ENCODE measurements at regions not wholly inside any gene's neighbourhood (a gene's known extent, or its start where the extent isn't known, plus 50 kb on each side); places are given as distances from the start of the nearest gene placed in this dataset.

DNA sequence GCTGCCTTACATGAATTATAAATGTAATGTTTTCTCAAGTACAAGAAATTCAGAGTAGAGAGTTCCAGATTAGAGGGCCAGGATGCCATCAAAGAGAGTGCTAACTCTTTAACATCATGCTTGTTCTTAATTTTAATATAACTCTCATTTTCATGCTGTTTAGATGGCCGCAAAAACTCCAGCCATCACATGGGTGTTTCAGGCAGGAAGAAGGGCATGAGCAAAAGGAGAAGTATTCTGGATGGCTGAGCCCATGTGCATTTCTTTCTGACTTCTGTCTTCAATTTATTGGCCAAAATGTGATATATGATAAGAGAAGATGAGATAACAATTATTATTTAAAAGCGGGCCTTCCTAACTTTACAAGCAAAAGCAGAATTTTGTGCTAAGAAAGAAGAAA lies 1328.6 kb downstream of the MRPL39 start:
- DNase-seq (ENCODE audit: extremely low read depth in 1 of 2, low read depth in 1 of 2): no peak

GRCh38 chr21:24276204-24276603 lies 1331.1 kb downstream of the MRPL39 start:
- DNase-seq (ENCODE audit: extremely low read depth in 1 of 2, low read depth in 1 of 2): no peak

- DNase-seq (ENCODE audit: extremely low read depth in 1 of 2, low read depth in 1 of 2): no peak
Observed at GRCh38 chr21:24275616-24276015, 1331.7 kb downstream of the MRPL39 start.

DNA sequence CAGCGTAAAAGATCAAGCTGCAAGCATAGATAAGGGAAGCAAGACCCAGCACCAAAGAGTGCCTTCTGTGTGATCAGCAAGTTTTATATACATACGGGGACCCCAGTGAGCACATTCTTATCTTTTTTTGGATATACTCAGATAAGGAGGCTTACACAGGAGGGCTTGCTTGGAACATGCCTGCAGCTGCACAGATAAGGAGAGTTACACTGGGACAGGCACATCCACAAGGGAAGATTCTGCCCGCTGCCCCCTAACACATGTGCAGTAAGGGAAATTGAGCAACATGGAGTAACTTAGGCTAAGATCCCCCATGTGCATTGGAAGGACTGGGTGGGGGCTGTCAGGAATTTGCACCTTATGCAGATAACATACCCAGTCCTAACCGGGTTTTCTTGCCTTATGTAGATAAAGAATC lies 1334.8 kb downstream of the MRPL39 start:
- DNase-seq (ENCODE audit: extremely low read depth in 1 of 2, low read depth in 1 of 2): no peak

DNA sequence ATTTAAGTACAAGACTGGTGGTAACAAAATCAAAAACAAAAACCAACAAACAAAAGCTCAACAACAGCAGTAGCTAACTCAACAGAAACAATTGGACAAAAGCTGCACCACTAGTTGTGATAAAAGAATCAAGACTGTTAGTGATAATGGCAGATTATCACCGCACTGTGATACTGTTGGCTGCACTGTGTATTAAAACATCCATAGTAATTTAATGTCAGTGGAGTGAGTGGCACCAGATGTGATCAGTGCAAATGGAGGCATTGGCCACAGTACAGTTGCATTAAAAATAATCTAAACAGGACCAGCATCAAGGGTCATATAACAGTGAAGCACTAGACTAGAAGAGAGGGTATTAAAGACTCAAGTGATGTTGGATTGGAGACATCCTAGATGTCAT lies 1341.3 kb downstream of the MRPL39 start:
- DNase-seq (ENCODE audit: extremely low read depth in 1 of 2, low read depth in 1 of 2): no peak

GRCh38 chr21:24260751-24261150 lies 1346.5 kb downstream of the MRPL39 start:
- DNase-seq (ENCODE audit: extremely low read depth in 1 of 2, low read depth in 1 of 2): no peak

DNA sequence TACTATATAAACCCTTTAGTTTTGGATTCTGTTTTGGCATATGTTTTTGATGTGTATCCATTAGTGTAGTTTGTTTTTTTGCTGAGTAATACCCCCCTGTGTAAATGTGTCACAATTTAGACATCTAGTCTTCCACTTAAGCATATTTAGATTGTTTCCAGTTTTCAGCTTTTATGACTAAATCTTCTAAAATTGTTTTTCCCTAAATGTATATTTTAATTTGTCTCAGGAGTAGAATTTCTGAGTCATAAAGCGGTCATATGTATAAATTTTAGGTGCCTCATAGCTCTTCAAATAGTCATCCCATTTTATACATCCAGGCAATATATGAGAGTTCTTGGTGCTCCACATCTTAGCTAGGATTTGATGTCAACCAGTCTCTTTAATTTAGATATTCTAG lies 1348.0 kb downstream of the MRPL39 start:
- no peak for DNase-seq (ENCODE audit: extremely low read depth in 1 of 2, low read depth in 1 of 2)

DNA sequence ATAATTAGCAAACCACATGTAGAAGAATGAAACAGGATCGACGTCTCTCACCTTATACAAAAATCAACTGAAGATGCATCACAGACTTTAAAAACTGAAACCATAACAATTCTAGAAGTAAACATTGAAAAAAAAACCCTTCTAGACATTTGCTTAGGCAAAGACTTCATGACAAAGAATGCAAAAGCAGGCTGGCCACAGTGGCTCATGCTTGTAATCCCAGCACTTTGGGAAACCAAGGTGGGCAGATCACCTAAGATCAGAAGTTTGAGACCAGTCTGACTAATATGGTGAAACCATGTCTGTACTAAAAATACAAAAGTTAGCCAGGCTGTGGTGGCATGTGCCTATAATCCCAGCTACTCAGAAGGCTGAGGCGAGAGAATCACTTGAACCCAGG lies 1351.7 kb downstream of the MRPL39 start:
- DNase-seq (ENCODE audit: extremely low read depth in 1 of 2, low read depth in 1 of 2): no peak

DNA sequence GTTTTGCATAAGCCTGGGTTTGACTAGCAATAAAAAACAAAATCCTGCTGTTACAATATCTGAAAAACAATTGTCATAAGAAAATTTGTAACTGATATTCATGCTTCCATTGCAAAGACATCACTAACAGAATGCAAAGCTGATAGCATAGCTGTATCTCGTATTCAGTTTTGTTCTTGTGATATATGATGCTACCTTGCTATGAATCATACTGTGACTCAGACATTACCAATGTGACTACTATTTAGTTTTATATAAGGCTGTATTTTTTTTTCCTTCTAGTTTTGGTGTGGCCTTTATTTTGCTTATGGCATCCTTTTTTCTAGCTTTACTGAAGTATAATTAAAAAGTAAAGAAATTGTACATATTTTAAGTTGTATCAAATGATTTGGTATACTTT lies 1381.8 kb downstream of the MRPL39 start:
- no peak for DNase-seq (ENCODE audit: extremely low read depth in 1 of 2, low read depth in 1 of 2)

DNA sequence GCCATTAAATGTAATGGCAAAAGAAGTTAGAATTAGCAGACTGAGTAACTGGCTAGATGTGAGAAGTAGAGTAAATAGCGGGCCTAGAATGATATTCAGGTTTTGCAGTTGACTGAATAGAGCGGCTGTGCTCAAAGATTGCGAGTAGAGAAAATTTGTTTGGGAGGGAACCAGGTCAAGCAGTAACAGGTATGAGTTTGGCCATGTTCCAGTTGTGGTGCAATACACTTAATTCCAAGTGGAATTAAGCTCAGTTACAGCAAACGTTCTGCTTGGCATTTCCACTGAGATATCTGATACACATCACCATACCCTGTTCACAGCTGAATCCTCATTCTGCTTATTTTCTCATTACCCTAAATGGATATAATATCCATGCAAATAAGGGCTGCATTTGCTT lies 1382.9 kb downstream of the MRPL39 start:
- DNase-seq (ENCODE audit: extremely low read depth in 1 of 2, low read depth in 1 of 2): no peak

DNA sequence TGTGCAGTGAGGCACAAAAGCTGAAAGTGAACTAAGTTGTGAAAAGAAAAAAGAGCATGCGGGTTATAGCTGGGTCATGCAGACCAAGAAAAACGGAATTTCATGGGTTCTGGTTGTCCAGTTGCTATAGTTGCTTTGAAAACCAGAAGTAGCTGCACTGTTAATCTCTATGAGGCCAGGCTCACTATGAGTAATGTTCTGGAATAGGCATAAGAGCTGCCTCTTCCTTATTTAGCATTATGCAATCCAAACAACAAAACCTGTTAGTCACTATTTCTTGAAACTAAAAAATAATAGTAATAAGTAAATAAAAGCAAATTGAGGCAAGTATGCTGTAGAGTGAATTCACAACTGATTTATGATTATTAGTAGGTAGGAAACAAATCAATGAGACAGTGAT lies 1383.7 kb downstream of the MRPL39 start:
- no peak for DNase-seq (ENCODE audit: extremely low read depth in 1 of 2, low read depth in 1 of 2)

DNA sequence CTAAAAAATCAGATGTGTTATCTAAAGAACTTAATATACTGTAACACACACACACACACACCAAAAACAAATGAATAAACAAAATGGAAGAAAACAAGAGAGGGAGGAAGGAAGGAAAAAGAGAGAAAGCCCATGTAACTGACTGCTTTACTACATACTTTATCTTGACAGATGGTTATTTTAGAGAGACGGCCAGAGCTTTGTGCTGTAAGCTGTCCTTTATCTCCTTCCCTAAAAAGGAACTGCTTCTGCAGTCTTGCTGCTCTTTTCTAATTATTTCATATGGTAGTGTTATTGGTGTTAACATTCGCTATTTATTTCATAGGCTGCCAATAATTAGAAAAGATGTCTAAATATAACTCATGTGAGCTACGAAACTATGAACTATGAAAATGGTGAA lies 1384.6 kb downstream of the MRPL39 start:
- no peak for DNase-seq (ENCODE audit: extremely low read depth in 1 of 2, low read depth in 1 of 2)

DNA sequence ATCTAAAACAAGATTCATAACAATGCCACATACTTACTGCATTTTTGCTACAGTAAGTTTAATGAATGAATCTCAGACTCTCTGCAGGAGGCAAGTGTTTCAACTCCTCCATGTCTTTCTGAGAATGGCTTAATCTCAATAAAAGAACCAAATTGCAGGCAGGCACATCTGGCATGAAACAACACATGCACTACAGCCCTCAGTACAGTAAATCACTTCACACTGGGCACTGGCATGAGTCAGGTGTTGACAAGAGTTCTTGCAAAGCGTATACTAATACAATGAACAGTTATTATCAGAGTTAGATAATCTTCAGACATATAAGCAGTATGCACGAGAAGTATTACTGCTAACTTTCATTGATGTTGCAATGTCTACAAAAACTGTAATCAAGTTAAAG lies 1386.8 kb downstream of the MRPL39 start:
- DNase-seq (ENCODE audit: extremely low read depth in 1 of 2, low read depth in 1 of 2): no peak

DNA sequence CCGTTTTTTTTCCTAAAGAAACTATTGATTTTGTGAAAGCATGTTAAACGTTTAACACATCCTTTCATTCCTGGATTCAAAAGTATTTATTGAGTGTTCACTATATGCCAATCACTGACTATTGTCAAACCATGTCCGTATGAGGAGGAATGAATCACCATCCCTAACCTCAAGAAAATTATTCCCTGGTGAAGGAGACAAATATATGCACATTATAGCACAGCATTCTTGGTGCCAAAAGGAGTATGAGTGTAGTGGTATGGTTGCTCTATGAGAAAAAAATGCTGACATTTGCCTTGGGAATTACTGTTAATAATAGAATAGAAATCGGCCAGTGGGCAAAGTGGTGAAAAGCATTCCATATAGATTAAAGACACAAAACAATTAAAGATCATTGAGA lies 1390.1 kb downstream of the MRPL39 start:
- DNase-seq (ENCODE audit: extremely low read depth in 1 of 2, low read depth in 1 of 2): no peak

GRCh38 chr21:24210130-24210529 lies 1397.2 kb downstream of the MRPL39 start:
- DNase-seq (ENCODE audit: extremely low read depth in 1 of 2, low read depth in 1 of 2): no peak

DNA sequence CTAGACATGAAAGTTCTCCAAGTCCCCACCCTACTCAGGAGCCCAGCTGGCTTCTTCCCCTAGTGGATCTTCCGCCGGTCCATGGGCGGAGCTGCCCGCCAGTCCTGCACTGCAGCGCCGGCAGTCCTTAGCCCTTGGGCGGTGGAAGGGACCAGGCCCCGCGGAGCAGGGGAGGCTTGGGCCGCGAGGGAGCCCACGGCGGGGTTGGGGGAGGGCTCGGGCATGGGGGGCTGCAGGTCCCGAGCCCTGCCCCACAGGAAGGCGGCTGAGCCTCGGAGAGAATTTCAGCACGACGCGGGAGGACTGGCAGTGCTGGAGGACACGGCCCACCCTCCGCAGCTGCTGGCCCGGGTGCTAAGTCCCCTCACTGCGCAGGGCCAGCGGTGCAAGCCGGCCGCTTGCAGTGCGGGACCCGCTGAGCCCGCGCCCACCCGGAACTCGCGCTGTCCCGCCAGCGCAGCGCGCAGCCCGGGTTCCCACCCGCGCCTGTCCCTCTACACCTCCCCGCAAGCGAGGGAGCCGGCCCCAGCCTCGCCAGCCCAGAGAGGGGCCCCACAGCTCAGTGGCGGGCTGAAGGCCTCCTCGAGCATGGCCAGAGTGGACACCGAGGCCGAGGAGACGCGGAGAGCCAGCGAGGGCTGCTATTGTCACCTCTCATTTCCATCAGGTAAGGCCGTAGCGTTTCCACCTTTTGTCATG lies 1398.6 kb downstream of the MRPL39 start:
- DNase-seq (ENCODE audit: extremely low read depth in 1 of 2, low read depth in 1 of 2): no peak

- DNase-seq (ENCODE audit: extremely low read depth in 1 of 2, low read depth in 1 of 2): no peak
Observed at GRCh38 chr21:24205319-24205718, 1402.0 kb downstream of the MRPL39 start.

- DNase-seq (ENCODE audit: extremely low read depth in 1 of 2, low read depth in 1 of 2): no peak
Observed at GRCh38 chr21:24204641-24205040, 1402.6 kb downstream of the MRPL39 start.

GRCh38 chr21:24200052-24200451 lies 1407.2 kb downstream of the MRPL39 start:
- DNase-seq (ENCODE audit: extremely low read depth in 1 of 2, low read depth in 1 of 2): no peak

GRCh38 chr21:24197923-24198322 lies 1409.4 kb downstream of the MRPL39 start:
- no peak for DNase-seq (ENCODE audit: extremely low read depth in 1 of 2, low read depth in 1 of 2)

DNA sequence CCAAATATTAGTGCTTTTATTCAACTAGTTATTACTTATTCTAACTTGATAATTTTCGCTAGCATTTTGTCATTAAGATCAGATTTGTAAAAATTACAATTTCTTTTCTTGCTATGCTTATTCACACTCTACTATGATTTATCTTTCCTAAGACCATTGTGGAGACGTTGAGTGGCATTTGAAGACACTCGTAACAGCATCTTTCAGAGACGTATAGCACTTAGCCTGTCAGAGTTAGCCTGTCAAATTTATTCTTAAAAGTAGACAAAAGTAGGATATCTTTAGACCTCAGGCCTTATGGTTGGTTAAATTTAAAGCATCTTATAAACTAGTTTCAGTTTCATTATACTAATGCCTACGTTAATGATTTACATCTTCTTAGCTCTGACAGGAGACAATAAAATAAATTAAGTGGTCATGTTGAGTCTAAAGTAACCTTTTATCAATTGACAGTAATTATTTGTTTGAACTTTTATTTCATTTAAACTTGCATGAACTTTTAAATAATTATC lies 1410.1 kb downstream of the MRPL39 start:
- no peak for DNase-seq (ENCODE audit: extremely low read depth in 1 of 2, low read depth in 1 of 2)

DNA sequence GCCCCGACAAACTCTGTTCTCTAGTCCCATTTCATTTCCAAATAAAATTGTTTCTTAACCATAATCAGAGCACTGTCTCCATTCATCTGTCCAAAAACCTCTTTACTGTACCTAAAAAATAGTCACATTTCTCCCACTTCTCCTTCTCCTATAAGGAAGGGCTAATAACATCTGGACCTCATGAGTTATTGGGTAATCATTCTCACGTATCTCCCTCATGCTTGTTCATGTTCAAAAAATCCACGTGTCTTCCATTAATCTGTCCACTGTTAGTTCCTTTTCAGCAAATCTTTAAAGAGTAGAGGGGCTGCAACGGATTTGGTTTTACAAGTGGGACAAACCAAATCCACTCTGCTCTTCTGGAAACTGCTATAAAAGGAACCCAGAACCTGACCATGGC lies 1418.8 kb downstream of the MRPL39 start:
- no peak for DNase-seq (ENCODE audit: extremely low read depth in 1 of 2, low read depth in 1 of 2)

GRCh38 chr21:24183077-24183476 lies 1424.2 kb downstream of the MRPL39 start:
- DNase-seq (ENCODE audit: extremely low read depth in 1 of 2, low read depth in 1 of 2): no peak

Data from stimulated activated CD8-positive, alpha-beta memory T cell treated with anti-CD3 and anti-CD28 coated beads, Interleukin-7, amount 100 ng/mL, for 48 hours (primary cell).